Smooth muscle cell (in vitro differentiated cells): ENCODE measurements at regions not wholly inside any gene's neighbourhood (a gene's known extent, or its start where the extent isn't known, plus 50 kb on each side); places are given as distances from the start of the nearest gene placed in this dataset.

Experiments
- DNase-seq: peaks from one replicate; lab custom pipeline; 2025; ENCODE audit not compliant: unreplicated experiment; lab: John Stamatoyannopoulos, UW
- H2AFZ ChIP-seq: fragments of 200-600 bp; sonication (generic); 2 replicates; pipeline ENCODE4 v1.6.0; 2016; ENCODE audit warnings: antibody characterized with exemption, low read depth, mild to moderate bottlenecking
- H3F3A ChIP-seq: fragments of 200-600 bp; sonication (generic); 2 replicates; pipeline ENCODE4 v1.6.0; 2017; ENCODE audit warnings: antibody characterized with exemption, low read depth
- H3K27ac ChIP-seq: fragments of 200-600 bp; sonication (generic); 2 replicates; pipeline ENCODE4 v1.5.1; 2016; ENCODE audit warnings: low read depth, mild to moderate bottlenecking
- H3K27me3 ChIP-seq: fragments of 200-600 bp; sonication (generic); 2 replicates; pipeline ENCODE4 v1.6.1; 2016; ENCODE audit warnings: low read depth, mild to moderate bottlenecking
- H3K36me3 ChIP-seq: fragments of 200-600 bp; sonication (generic); 2 replicates; pipeline ENCODE4 v1.5.1; 2016; ENCODE audit warnings: low read depth
- H3K4me1 ChIP-seq: fragments of 200-600 bp; sonication (generic); 2 replicates; pipeline ENCODE4 v1.5.1; 2016; ENCODE audit warnings: low read depth
- H3K4me2 ChIP-seq: fragments of 200-600 bp; sonication (generic); 2 replicates; pipeline ENCODE4 v1.6.0; 2016; ENCODE audit warnings: mild to moderate bottlenecking
- H3K4me3 ChIP-seq: fragments of 200-600 bp; sonication (generic); 2 replicates; pipeline ENCODE4 v1.5.1; 2016; ENCODE audit warnings: mild to moderate bottlenecking
- H3K79me2 ChIP-seq: fragments of 200-600 bp; sonication (generic); 2 replicates; pipeline ENCODE4 v1.6.0; 2016; ENCODE audit warnings: low read depth, mild to moderate bottlenecking
- H3K9ac ChIP-seq: fragments of 200-600 bp; sonication (generic); 2 replicates; pipeline ENCODE4 v1.6.0; 2016; ENCODE audit warnings: low read depth
- H3K9me3 ChIP-seq: fragments of 200-600 bp; sonication (generic); replicated peaks from 2 replicates; pipeline ENCODE4 v1.5.1; 2016; ENCODE audit warnings: low read depth
- H4K20me1 ChIP-seq: fragments of 200-600 bp; sonication (generic); 2 replicates; pipeline ENCODE4 v1.6.0; 2016; ENCODE audit warnings: low read depth
- WGBS: methylation state at CpG from one replicate; pipeline ENCODE4 v1.1.7; 2016; ENCODE audit warnings: low lambda C conversion rate; 5-methylcytosine and 5-hydroxymethylcytosine counted together
- TF ChIP-seq, protein P1 (sequence below): fragments of 200-600 bp; sonication (generic); IDR thresholded peaks from 2 replicates; pipeline ENCODE4 v1.5.1; 2017; ENCODE audit warnings: borderline replicate concordance, mild to moderate bottlenecking, antibody characterized with exemption; ENCODE audit not compliant: insufficient read depth, poor library complexity, severe bottlenecking

DNA sequence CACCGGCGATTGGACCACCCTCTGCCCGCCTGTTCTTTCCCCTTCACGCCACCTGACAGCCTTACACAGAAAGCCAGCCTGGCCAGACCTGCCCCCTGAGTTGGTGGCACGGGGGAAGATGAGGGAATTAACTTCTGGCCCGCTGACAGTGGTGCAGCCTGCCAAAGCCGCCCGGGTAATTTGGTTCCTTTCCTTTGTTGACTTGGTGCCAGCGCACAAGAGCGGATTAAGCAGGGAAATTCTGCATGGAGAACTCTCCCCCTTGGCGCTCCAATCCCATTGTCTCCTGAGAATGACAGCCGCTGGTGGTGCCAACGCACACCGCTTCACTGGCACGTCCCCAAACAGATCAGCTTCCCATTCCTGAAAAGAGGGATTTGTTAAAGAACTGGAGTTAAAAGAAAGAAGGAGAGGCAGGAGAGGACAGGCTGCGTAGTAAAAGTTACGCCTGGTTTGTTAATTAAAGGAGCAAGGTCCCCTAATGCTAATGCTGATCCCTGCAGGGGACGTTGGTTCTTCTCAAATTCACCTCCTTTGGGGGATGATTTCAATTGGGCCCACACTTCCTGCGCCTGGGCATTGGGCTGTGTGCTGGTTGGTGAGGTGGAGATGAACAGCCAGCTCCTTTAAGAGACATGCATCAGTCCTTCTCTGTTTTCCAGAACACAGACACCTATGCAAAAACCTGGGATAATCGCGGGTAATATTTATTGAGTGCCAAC is 286.8 kb downstream of the MYCN start:
- Histone ChIP-seq H4K20me1 (no peaks in the 10 kb centered on the region), H3K4me3 (no peak overlapping the region), H3K27me3 (no peaks in the 10 kb centered on the region), H3K4me1 (peaks cover 29% of the 10 kb centered on the region), H3K27ac (no peak overlapping the region), H3F3A (no peaks in the 10 kb centered on the region), H3K79me2 (no peaks in the 10 kb centered on the region), H3K36me3 (no peaks in the 10 kb centered on the region), H2AFZ (no peak overlapping the region), H3K9ac (no peak overlapping the region), H3K4me2 (no peak overlapping the region), H3K9me3 (no peaks in the 10 kb centered on the region)
- no peak for DNase-seq
- TF ChIP-seq, protein P1, sequence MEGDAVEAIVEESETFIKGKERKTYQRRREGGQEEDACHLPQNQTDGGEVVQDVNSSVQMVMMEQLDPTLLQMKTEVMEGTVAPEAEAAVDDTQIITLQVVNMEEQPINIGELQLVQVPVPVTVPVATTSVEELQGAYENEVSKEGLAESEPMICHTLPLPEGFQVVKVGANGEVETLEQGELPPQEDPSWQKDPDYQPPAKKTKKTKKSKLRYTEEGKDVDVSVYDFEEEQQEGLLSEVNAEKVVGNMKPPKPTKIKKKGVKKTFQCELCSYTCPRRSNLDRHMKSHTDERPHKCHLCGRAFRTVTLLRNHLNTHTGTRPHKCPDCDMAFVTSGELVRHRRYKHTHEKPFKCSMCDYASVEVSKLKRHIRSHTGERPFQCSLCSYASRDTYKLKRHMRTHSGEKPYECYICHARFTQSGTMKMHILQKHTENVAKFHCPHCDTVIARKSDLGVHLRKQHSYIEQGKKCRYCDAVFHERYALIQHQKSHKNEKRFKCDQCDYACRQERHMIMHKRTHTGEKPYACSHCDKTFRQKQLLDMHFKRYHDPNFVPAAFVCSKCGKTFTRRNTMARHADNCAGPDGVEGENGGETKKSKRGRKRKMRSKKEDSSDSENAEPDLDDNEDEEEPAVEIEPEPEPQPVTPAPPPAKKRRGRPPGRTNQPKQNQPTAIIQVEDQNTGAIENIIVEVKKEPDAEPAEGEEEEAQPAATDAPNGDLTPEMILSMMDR, result no peak
- 82% methylated on average over 21 of the region's 21 CpGs for WGBS

DNA sequence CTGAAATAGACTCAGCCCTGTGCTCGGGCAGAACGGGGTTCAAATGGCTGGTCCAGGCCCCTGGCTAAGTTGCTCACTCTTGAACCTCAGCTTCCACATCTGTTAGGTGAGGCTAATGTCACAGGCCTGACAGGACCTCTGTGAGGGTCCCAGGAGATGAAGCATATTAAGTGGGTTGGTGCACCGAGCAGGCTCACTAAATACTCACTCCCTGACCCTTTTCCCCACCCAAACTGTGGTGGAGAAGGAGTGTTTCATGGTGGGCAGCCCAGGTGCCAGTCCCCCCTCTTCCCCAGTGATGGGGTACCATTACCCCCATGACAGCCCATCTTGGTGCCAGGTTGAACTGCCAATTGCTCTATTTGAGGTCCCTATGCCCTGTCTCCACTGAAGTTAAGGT is 286.0 kb downstream of the MYCN start:
- H3K4me2 ChIP-seq, result no peak overlapping the region
- no peaks in the 10 kb centered on the region for H3F3A ChIP-seq
- no peak overlapping the region for H3K27ac ChIP-seq
- H3K79me2 ChIP-seq, result no peaks in the 10 kb centered on the region
- no peak for DNase-seq
- no peak overlapping the region for H3K4me3 ChIP-seq
- no peak overlapping the region for H3K9ac ChIP-seq
- no peaks in the 10 kb centered on the region for H4K20me1 ChIP-seq
- H3K9me3 ChIP-seq, result no peaks in the 10 kb centered on the region
- TF ChIP-seq, protein P1, result no peak
- H3K36me3 ChIP-seq, result no peaks in the 10 kb centered on the region
- H3K27me3 ChIP-seq, result no peaks in the 10 kb centered on the region
- H3K4me1 ChIP-seq, result peaks cover 29% of the 10 kb centered on the region
- no peak overlapping the region for H2AFZ ChIP-seq
- 85% methylated on average over 3 of the region's 3 CpGs for WGBS

DNA sequence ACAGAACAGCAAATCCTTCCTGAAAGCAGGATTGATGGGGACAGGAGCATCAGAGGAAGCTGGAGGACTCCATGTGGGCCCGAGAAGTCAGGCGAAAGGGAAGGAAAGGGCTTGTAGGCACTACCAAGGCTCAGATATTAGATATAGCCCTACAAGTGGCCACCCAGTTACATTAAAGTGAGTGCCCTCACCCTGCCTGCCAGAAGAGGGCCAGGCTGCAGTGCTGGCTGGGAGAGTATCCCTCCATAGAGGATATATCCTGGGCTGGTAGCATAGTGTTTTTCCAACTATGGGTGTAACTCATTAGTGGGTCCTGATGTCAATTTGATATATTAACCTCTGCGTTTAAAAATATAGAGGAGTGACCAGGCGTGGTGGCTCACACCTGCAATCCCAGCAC is 285.2 kb downstream of the MYCN start:
- Histone ChIP-seq H3F3A (no peaks in the 10 kb centered on the region), H3K36me3 (no peaks in the 10 kb centered on the region), H4K20me1 (no peaks in the 10 kb centered on the region), H3K9ac (no peak overlapping the region), H3K79me2 (no peaks in the 10 kb centered on the region), H2AFZ (no peak overlapping the region), H3K27ac (no peak overlapping the region), H3K4me2 (no peak overlapping the region), H3K27me3 (no peaks in the 10 kb centered on the region), H3K4me1 (peaks cover 29% of the 10 kb centered on the region), H3K4me3 (no peak overlapping the region), H3K9me3 (no peaks in the 10 kb centered on the region)
- TF ChIP-seq, protein P1, result no peak
- 97% methylated on average over 4 of the region's 4 CpGs for WGBS
- DNase-seq, result no peak

- no peaks in the 10 kb centered on the region for H3K27me3 ChIP-seq
- 84% methylated on average over 6 of the region's 6 CpGs for WGBS
These were observed 284.7 kb downstream of the MYCN start for GRCh38 chr2:16225071-16225470.

More at GRCh38 chr2:16225071-16225470, 284.7 kb downstream of the MYCN start:
- H2AFZ ChIP-seq, result no peak overlapping the region
- H4K20me1 ChIP-seq, result no peaks in the 10 kb centered on the region
- H3K9me3 ChIP-seq, result no peaks in the 10 kb centered on the region
- H3K4me2 ChIP-seq, result no peak overlapping the region
- TF ChIP-seq, protein P1, result no peak
- H3K27ac ChIP-seq, result no peak overlapping the region
- H3F3A ChIP-seq, result no peaks in the 10 kb centered on the region
- no peaks in the 10 kb centered on the region for H3K79me2 ChIP-seq
- H3K4me1 ChIP-seq, result peaks cover 29% of the 10 kb centered on the region
- H3K4me3 ChIP-seq, result no peak overlapping the region
- H3K36me3 ChIP-seq, result no peaks in the 10 kb centered on the region
- no peak overlapping the region for H3K9ac ChIP-seq
- no peak for DNase-seq
